PC-9 (cell line): ENCODE measurements at regions not wholly inside any gene's neighbourhood (a gene's known extent, or its start where the extent isn't known, plus 50 kb on each side); places are given as distances from the start of the nearest gene placed in this dataset.

Source experiments
- CTCF ChIP-seq: fragments of 200-600 bp; sonication (generic); conservative IDR thresholded peaks from 2 replicates; pipeline ENCODE4 v1.6.1; 2017; ENCODE audit warnings: mixed run types, antibody characterized with exemption, mild to moderate bottlenecking, moderate library complexity
- EZH2 ChIP-seq: fragments of 200-600 bp; sonication (generic); IDR thresholded peaks from 2 replicates; pipeline ENCODE4 v1.8.0; 2017; ENCODE audit warnings: antibody characterized with exemption, low read depth

DNA sequence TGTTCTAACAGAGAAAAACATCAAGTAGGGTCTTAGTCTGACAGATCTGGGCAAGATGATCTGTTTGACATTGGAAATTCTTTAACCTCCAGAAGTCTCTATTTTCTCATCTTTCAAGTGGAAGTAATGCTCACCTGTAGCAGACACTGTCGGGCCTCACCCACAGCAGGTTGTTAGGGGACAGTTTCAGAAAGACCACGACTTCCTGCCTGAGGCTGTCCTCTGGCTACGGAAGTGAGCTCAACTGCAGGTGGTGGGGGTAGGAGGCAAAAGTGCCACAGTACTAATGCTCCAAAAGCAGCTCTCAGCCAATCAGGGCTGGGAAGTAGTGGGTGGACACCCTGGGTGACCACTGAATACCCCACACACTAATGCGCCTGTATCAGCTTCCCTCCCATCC lies 111.4 kb upstream of the TOPAZ1 start:
- TF ChIP-seq CTCF (no peak), EZH2 (no peak)
